ENCODE measurements at regions not wholly inside any gene's neighbourhood (a gene's known extent, or its start where the extent isn't known, plus 50 kb on each side); places are given as distances from the start of the nearest gene placed in this dataset.

- Histone ChIP-seq H3K9me3 (replicated peaks) (peaks cover 17% of the 10 kb centered on the region), H3K4me3 (no peak overlapping the region), H3K27ac (replicated peaks) (no peak overlapping the region), H3K36me3 (no peaks in the 10 kb centered on the region), H3K4me1 (no peaks in the 10 kb centered on the region), H3K27me3 (ENCODE audit: low read depth) (no peaks in the 10 kb centered on the region)
- intact Hi-C loops (cut with micrococcal nuclease), result no loop called here
- no peak for DNase-seq
- no peak for TF ChIP-seq CTCF (IDR thresholded peaks at IDR 0.05; ENCODE audit: borderline replicate concordance)
Measured at GRCh38 chr14:23804817-23805216, 148.8 kb upstream of the DHRS4 start.

GRCh38 chr14:23805761-23806160, 147.8 kb upstream of the DHRS4 start:
- intact Hi-C loops (cut with micrococcal nuclease), result no loop called here
- TF ChIP-seq CTCF (IDR thresholded peaks at IDR 0.05; ENCODE audit: borderline replicate concordance), result no peak
- Histone ChIP-seq H3K27ac (replicated peaks) (no peak overlapping the region), H3K36me3 (no peaks in the 10 kb centered on the region), H3K4me3 (no peak overlapping the region), H3K9me3 (replicated peaks) (peaks cover 17% of the 10 kb centered on the region), H3K4me1 (no peaks in the 10 kb centered on the region), H3K27me3 (ENCODE audit: low read depth) (peaks cover 2% of the 10 kb centered on the region)
- DNase-seq, result no peak

GRCh38 chr14:23814527-23815256, 138.9 kb upstream of the DHRS4 start:
- H3K27ac ChIP-seq (replicated peaks), result no peak overlapping the region
- peaks cover 22% of the 10 kb centered on the region for H3K9me3 ChIP-seq (replicated peaks)
- no peak overlapping the region for H3K4me3 ChIP-seq
- H3K36me3 ChIP-seq, result no peaks in the 10 kb centered on the region
- peaks cover 6% of the 10 kb centered on the region for H3K27me3 ChIP-seq (ENCODE audit: low read depth)
- TF ChIP-seq CTCF (IDR thresholded peaks at IDR 0.05; ENCODE audit: borderline replicate concordance), result no peak
- no peaks in the 10 kb centered on the region for H3K4me1 ChIP-seq
- intact Hi-C loops (cut with micrococcal nuclease), result no loop called here
- no peak for DNase-seq

GRCh38 chr14:23816371-23816770, 137.2 kb upstream of the DHRS4 start:
- no peak overlapping the region for H3K4me3 ChIP-seq
- intact Hi-C loops (cut with micrococcal nuclease), result no loop called here
- H3K9me3 ChIP-seq (replicated peaks), result peaks cover 22% of the 10 kb centered on the region
- H3K4me1 ChIP-seq, result no peaks in the 10 kb centered on the region
- H3K36me3 ChIP-seq, result no peaks in the 10 kb centered on the region
- H3K27me3 ChIP-seq (ENCODE audit: low read depth), result peaks cover 3% of the 10 kb centered on the region
- no peak for TF ChIP-seq CTCF (IDR thresholded peaks at IDR 0.05; ENCODE audit: borderline replicate concordance)
- no peak for DNase-seq
- H3K27ac ChIP-seq (replicated peaks), result no peak overlapping the region

GRCh38 chr14:23817164-23817767, 136.3 kb upstream of the DHRS4 start:
- Histone ChIP-seq H3K36me3 (no peaks in the 10 kb centered on the region), H3K4me1 (no peaks in the 10 kb centered on the region), H3K4me3 (no peak overlapping the region), H3K27me3 (ENCODE audit: low read depth) (peaks cover 3% of the 10 kb centered on the region), H3K27ac (replicated peaks) (no peak overlapping the region), H3K9me3 (replicated peaks) (peaks cover 22% of the 10 kb centered on the region)
- intact Hi-C loops (cut with micrococcal nuclease), result no loop called here
- no peak for DNase-seq
- no peak for TF ChIP-seq CTCF (IDR thresholded peaks at IDR 0.05; ENCODE audit: borderline replicate concordance)

Measured in left ventricle myocardium inferior (tissue), 1 donor.